ENCODE measurements at regions not wholly inside any gene's neighbourhood (a gene's known extent, or its start where the extent isn't known, plus 50 kb on each side); places are given as distances from the start of the nearest gene placed in this dataset.

GRCh38 chr18:27366151-27366550 is 181.0 kb upstream of the CHST9 start:
- POLR2A ChIA-PET, result no interaction called here
- CTCF ChIA-PET, result interaction anchor here (1.4 to 4.9 kb wide), 3 partner anchors 234 to 384 kb away, joined by 3 to 20 read pairs (median 12); no protein-coding TSS in a partner anchor
- no peak for DNase-seq (ENCODE audit: low read depth, low spot score)
- no peak for TF ChIP-seq CTCF (IDR thresholded peaks at IDR 0.05; ENCODE audit: insufficient read depth, low read length, missing control alignments)
- H3K4me3 ChIP-seq (ENCODE audit: low read depth, low read length), result no peak overlapping the region

- CTCF ChIA-PET, result interaction anchor here (1.0 to 4.9 kb wide), 5 partner anchors 15 to 386 kb away, joined by 3 to 20 read pairs (median 4); no protein-coding TSS in a partner anchor
- H3K4me3 ChIP-seq (ENCODE audit: low read depth, low read length), result no peak overlapping the region
- TF ChIP-seq CTCF (IDR thresholded peaks at IDR 0.05; ENCODE audit: insufficient read depth, low read length, missing control alignments), result no peak
- DNase-seq (ENCODE audit: low read depth, low spot score), result no peak
- POLR2A ChIA-PET, result no interaction called here
These were observed 178.8 kb upstream of the CHST9 start for GRCh38 chr18:27363872-27364271.

GRCh38 chr18:27361477-27361876 is 176.4 kb upstream of the CHST9 start:
- CTCF ChIA-PET, result interaction anchor here (1.4 kb wide), 1 partner anchor 238 kb away, joined by 4 read pairs; no protein-coding TSS in a partner anchor
- POLR2A ChIA-PET, result no interaction called here
- DNase-seq (ENCODE audit: low read depth, low spot score), result no peak
- TF ChIP-seq CTCF (IDR thresholded peaks at IDR 0.05; ENCODE audit: insufficient read depth, low read length, missing control alignments), result no peak
- no peak overlapping the region for H3K4me3 ChIP-seq (ENCODE audit: low read depth, low read length)

- no peak for TF ChIP-seq CTCF (IDR thresholded peaks at IDR 0.05; ENCODE audit: insufficient read depth, low read length, missing control alignments)
- POLR2A ChIA-PET, result no interaction called here
- H3K4me3 ChIP-seq (ENCODE audit: low read depth, low read length), result no peak overlapping the region
- CTCF ChIA-PET, result no interaction called here
- no peak for DNase-seq (ENCODE audit: low read depth, low spot score)
These were observed 170.2 kb upstream of the CHST9 start for GRCh38 chr18:27355308-27355707.

GRCh38 chr18:27353273-27353672 is 168.2 kb upstream of the CHST9 start:
- DNase-seq (ENCODE audit: low read depth, low spot score), result no peak
- TF ChIP-seq CTCF (IDR thresholded peaks at IDR 0.05; ENCODE audit: insufficient read depth, low read length, missing control alignments), result no peak
- ChIA-PET POLR2A (no interaction called here), CTCF (no interaction called here)
- H3K4me3 ChIP-seq (ENCODE audit: low read depth, low read length), result no peak overlapping the region

GRCh38 chr18:27349284-27349882 is 164.3 kb upstream of the CHST9 start:
- no peak overlapping the region for H3K4me3 ChIP-seq (ENCODE audit: low read depth, low read length)
- no peak for TF ChIP-seq CTCF (IDR thresholded peaks at IDR 0.05; ENCODE audit: insufficient read depth, low read length, missing control alignments)
- POLR2A ChIA-PET, result no interaction called here
- no peak for DNase-seq (ENCODE audit: low read depth, low spot score)
- CTCF ChIA-PET, result no interaction called here

Measured in AG04449 (cell line).